ENCODE measurements at regions not wholly inside any gene's neighbourhood (a gene's known extent, or its start where the extent isn't known, plus 50 kb on each side); places are given as distances from the start of the nearest gene placed in this dataset.

DNA sequence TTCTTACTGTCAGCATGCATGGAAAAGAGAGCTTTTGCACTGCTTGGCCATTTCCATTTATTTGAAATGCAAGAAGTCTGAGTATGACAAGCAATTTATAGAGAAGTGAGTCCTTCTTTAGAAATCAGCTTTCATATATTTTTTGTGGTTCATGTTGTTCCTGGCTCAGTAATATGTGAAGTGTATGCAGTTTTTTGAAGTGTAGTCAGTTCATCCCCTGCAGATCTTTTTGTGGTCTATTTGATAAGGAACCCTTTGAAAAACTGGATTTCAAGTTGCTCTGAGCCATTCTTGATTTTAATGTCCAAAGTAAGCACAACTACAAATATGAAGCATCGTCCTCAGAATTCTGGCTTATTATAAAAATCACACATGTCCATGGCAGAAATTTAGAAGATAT is 294.1 kb upstream of the SMC2 start:
- Histone ChIP-seq H3K4me3 (no peak overlapping the region), H3K27me3 (ENCODE audit: control insufficient read depth in 2 of 2, insufficient read depth in 2 of 2, low read length in 2 of 2) (no peaks in the 10 kb centered on the region), H3K9ac (ENCODE audit: insufficient read depth in 1 of 2, low read depth in 2 of 2, low read length in 2 of 2) (no peak overlapping the region), H2AFZ (ENCODE audit: low read depth, low read length) (no peak overlapping the region), H3K4me1 (replicated peaks in 1 of 2; ENCODE audit: control insufficient read depth in 2 of 2, insufficient read depth in 2 of 2, low read length in 2 of 2) (no peaks in the 10 kb centered on the region), H3K36me3 (ENCODE audit: control insufficient read depth, insufficient read depth, low read length) (no peaks in the 10 kb centered on the region), H3K9me3 (replicated peaks; ENCODE audit: control insufficient read depth, insufficient read depth, low read depth, low read length) (no peaks in the 10 kb centered on the region), H3K27ac (ENCODE audit: extremely low read depth, low read depth, low read length) (no peak overlapping the region), H3K4me2 (ENCODE audit: insufficient read depth, low read length) (no peak overlapping the region), H4K20me1 (replicated peaks; ENCODE audit: control insufficient read depth, insufficient read depth, low read length) (no peaks in the 10 kb centered on the region), H3K79me2 (ENCODE audit: control insufficient read depth, insufficient read depth, low read length) (no peaks in the 10 kb centered on the region), H3K9me1 (ENCODE audit: control insufficient read depth, insufficient read depth, low read length) (no peaks in the 10 kb centered on the region)
- in situ Hi-C loops (cut with MboI) (no loop called here), intact Hi-C loops (cut with micrococcal nuclease) (no loop called here)
- DNase-seq (ENCODE audit: extremely low read depth in 1 of 4, low spot score in 3 of 4) (no peak), ATAC-seq (no peak), FAIRE-seq (no peak)
- WGBS (ENCODE audit: insufficient coverage, low coverage, missing lambda C conversion rate), result 0% methylated on average over 1 of the region's 1 CpG
- ChIA-PET CTCF (ENCODE audit: low intra/inter-chr PET ratio) (no interaction called here), POLR2A (no interaction called here)
- BruUV-seq (replicated peaks), result no TSS peak
- TF ChIP-seq MED1 (CRISPR knock-in tag; IDR thresholded peaks at IDR 0.05; ENCODE audit: borderline replicate concordance) (no peak), HIVEP1 (CRISPR knock-in tag; IDR thresholded peaks at IDR 0.05) (no peak), FOXM1 (IDR thresholded peaks at IDR 0.05; ENCODE audit: low read depth) (no peak), FOXM1 (CRISPR knock-in tag; IDR thresholded peaks at IDR 0.05; ENCODE audit: low read depth) (no peak), BDP1 (IDR thresholded peaks at IDR 0.05; ENCODE audit: insufficient read depth, insufficient read length) (no peak), CREB1 (IDR thresholded peaks at IDR 0.05) (no peak), CREB1 (CRISPR knock-in tag; IDR thresholded peaks at IDR 0.05) (no peak), NR2F6 (CRISPR knock-in tag; IDR thresholded peaks at IDR 0.05) (no peak), HDGF (IDR thresholded peaks at IDR 0.05) (no peak), ZFP36 (IDR thresholded peaks at IDR 0.05; ENCODE audit: low read depth, low read length, partially characterized antibody) (no peak)
- TF ChIP-seq, protein P1, sequence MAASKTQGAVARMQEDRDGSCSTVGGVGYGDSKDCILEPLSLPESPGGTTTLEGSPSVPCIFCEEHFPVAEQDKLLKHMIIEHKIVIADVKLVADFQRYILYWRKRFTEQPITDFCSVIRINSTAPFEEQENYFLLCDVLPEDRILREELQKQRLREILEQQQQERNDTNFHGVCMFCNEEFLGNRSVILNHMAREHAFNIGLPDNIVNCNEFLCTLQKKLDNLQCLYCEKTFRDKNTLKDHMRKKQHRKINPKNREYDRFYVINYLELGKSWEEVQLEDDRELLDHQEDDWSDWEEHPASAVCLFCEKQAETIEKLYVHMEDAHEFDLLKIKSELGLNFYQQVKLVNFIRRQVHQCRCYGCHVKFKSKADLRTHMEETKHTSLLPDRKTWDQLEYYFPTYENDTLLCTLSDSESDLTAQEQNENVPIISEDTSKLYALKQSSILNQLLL (CRISPR knock-in tag; IDR thresholded peaks at IDR 0.05; ENCODE audit: borderline replicate concordance), result no peak
- TF ChIP-seq, protein P2, sequence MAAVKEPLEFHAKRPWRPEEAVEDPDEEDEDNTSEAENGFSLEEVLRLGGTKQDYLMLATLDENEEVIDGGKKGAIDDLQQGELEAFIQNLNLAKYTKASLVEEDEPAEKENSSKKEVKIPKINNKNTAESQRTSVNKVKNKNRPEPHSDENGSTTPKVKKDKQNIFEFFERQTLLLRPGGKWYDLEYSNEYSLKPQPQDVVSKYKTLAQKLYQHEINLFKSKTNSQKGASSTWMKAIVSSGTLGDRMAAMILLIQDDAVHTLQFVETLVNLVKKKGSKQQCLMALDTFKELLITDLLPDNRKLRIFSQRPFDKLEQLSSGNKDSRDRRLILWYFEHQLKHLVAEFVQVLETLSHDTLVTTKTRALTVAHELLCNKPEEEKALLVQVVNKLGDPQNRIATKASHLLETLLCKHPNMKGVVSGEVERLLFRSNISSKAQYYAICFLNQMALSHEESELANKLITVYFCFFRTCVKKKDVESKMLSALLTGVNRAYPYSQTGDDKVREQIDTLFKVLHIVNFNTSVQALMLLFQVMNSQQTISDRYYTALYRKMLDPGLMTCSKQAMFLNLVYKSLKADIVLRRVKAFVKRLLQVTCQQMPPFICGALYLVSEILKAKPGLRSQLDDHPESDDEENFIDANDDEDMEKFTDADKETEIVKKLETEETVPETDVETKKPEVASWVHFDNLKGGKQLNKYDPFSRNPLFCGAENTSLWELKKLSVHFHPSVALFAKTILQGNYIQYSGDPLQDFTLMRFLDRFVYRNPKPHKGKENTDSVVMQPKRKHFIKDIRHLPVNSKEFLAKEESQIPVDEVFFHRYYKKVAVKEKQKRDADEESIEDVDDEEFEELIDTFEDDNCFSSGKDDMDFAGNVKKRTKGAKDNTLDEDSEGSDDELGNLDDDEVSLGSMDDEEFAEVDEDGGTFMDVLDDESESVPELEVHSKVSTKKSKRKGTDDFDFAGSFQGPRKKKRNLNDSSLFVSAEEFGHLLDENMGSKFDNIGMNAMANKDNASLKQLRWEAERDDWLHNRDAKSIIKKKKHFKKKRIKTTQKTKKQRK (IDR thresholded peaks at IDR 0.05; ENCODE audit: borderline replicate concordance, low read depth, low read length), result no peak
- TF ChIP-seq, protein P3, sequence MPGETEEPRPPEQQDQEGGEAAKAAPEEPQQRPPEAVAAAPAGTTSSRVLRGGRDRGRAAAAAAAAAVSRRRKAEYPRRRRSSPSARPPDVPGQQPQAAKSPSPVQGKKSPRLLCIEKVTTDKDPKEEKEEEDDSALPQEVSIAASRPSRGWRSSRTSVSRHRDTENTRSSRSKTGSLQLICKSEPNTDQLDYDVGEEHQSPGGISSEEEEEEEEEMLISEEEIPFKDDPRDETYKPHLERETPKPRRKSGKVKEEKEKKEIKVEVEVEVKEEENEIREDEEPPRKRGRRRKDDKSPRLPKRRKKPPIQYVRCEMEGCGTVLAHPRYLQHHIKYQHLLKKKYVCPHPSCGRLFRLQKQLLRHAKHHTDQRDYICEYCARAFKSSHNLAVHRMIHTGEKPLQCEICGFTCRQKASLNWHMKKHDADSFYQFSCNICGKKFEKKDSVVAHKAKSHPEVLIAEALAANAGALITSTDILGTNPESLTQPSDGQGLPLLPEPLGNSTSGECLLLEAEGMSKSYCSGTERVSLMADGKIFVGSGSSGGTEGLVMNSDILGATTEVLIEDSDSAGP (CRISPR knock-in tag; IDR thresholded peaks at IDR 0.05), result no peak
- TF ChIP-seq, protein P4, sequence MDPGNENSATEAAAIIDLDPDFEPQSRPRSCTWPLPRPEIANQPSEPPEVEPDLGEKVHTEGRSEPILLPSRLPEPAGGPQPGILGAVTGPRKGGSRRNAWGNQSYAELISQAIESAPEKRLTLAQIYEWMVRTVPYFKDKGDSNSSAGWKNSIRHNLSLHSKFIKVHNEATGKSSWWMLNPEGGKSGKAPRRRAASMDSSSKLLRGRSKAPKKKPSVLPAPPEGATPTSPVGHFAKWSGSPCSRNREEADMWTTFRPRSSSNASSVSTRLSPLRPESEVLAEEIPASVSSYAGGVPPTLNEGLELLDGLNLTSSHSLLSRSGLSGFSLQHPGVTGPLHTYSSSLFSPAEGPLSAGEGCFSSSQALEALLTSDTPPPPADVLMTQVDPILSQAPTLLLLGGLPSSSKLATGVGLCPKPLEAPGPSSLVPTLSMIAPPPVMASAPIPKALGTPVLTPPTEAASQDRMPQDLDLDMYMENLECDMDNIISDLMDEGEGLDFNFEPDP (CRISPR knock-in tag; IDR thresholded peaks at IDR 0.05), result no peak
- TF ChIP-seq, protein P5, sequence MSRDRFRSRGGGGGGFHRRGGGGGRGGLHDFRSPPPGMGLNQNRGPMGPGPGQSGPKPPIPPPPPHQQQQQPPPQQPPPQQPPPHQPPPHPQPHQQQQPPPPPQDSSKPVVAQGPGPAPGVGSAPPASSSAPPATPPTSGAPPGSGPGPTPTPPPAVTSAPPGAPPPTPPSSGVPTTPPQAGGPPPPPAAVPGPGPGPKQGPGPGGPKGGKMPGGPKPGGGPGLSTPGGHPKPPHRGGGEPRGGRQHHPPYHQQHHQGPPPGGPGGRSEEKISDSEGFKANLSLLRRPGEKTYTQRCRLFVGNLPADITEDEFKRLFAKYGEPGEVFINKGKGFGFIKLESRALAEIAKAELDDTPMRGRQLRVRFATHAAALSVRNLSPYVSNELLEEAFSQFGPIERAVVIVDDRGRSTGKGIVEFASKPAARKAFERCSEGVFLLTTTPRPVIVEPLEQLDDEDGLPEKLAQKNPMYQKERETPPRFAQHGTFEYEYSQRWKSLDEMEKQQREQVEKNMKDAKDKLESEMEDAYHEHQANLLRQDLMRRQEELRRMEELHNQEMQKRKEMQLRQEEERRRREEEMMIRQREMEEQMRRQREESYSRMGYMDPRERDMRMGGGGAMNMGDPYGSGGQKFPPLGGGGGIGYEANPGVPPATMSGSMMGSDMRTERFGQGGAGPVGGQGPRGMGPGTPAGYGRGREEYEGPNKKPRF (IDR thresholded peaks at IDR 0.05; ENCODE audit: low read depth, low read length), result no peak
